ENCODE measurements at regions not wholly inside any gene's neighbourhood (a gene's known extent, or its start where the extent isn't known, plus 50 kb on each side); places are given as distances from the start of the nearest gene placed in this dataset.
"Not testable (repeated sequence)": the region's sequence is repeated elsewhere in the genome, so short reads cannot be mapped to it uniquely, and the experiment has no call there.

GRCh38 chrX:124181515-124181914 lies 150.9 kb upstream of the TEX13D start:
- DNase-seq: not testable (repeated sequence)

- DNase-seq: no peak
These were observed 142.0 kb upstream of the TEX13D start for GRCh38 chrX:124190440-124190839.

GRCh38 chrX:124194199-124194598 lies 138.3 kb upstream of the TEX13D start:
- DNase-seq: no peak

- no peak for DNase-seq
These were observed 137.6 kb upstream of the TEX13D start for GRCh38 chrX:124194901-124195300.

- DNase-seq: no peak
These were observed 129.1 kb upstream of the TEX13D start for GRCh38 chrX:124203311-124203710.

GRCh38 chrX:124208660-124209059 lies 123.8 kb upstream of the TEX13D start:
- no peak for DNase-seq

- no peak for DNase-seq
These were observed 122.5 kb upstream of the TEX13D start for GRCh38 chrX:124209792-124210576.

GRCh38 chrX:124211312-124211942 lies 121.0 kb upstream of the TEX13D start:
- DNase-seq: peak; percentile 1 to 23

GRCh38 chrX:124212622-124213021 lies 119.8 kb upstream of the TEX13D start:
- no peak for DNase-seq

GRCh38 chrX:124215786-124216185 lies 116.7 kb upstream of the TEX13D start:
- DNase-seq: no peak

- no peak for DNase-seq
These were observed 115.9 kb upstream of the TEX13D start for GRCh38 chrX:124216396-124217115.

- no peak for DNase-seq
These were observed 114.9 kb upstream of the TEX13D start for GRCh38 chrX:124217304-124218251.

GRCh38 chrX:124223524-124223923 lies 108.9 kb upstream of the TEX13D start:
- no peak for DNase-seq

GRCh38 chrX:124224528-124224927 lies 107.9 kb upstream of the TEX13D start:
- DNase-seq: no peak

- DNase-seq: no peak
These were observed 106.3 kb upstream of the TEX13D start for GRCh38 chrX:124226129-124226528.

- DNase-seq: no peak
These were observed 103.6 kb upstream of the TEX13D start for GRCh38 chrX:124228849-124229248.

- no peak for DNase-seq
These were observed 103.1 kb upstream of the TEX13D start for GRCh38 chrX:124229374-124229773.

- no peak for DNase-seq
These were observed 101.6 kb upstream of the TEX13D start for GRCh38 chrX:124230655-124231450.

GRCh38 chrX:124231451-124231759 lies 101.1 kb upstream of the TEX13D start:
- DNase-seq: no peak

GRCh38 chrX:124232523-124233201 lies 99.8 kb upstream of the TEX13D start:
- no peak for DNase-seq

GRCh38 chrX:124234348-124234747 lies 98.1 kb upstream of the TEX13D start:
- DNase-seq: no peak

All from NCI-H446 (cell line).